Fibroblast of lung (primary cell): ENCODE measurements at regions not wholly inside any gene's neighbourhood (a gene's known extent, or its start where the extent isn't known, plus 50 kb on each side); places are given as distances from the start of the nearest gene placed in this dataset.

ENCODE experiments used
- DNase-seq, 2 donors: peaks; one replicate each; pipeline versions ENCODE4 v3.0.0 to v3.0.0-alpha.2; 2010; ENCODE audit warnings: low read depth in 2 of 2
- H2AFZ ChIP-seq: 2 replicates; pipeline ENCODE4 v1.5.1; 2012; ENCODE audit warnings: low read length, control low read depth, inconsistent platforms
- H3K27ac ChIP-seq: 2 replicates; pipeline ENCODE4 v1.5.1; 2011; ENCODE audit warnings: low read length, control low read depth; ENCODE audit not compliant: insufficient read depth
- H3K27me3 ChIP-seq: 2 replicates; pipeline ENCODE4 v1.5.1; 2011; ENCODE audit warnings: mild to moderate bottlenecking, low read length; ENCODE audit not compliant: control insufficient read depth, insufficient read depth
- H3K36me3 ChIP-seq: 2 replicates; pipeline ENCODE4 v1.5.1; 2011; ENCODE audit warnings: low read length; ENCODE audit not compliant: control insufficient read depth, insufficient read depth
- H3K4me1 ChIP-seq: 2 replicates; pipeline ENCODE4 v1.5.1; 2011; ENCODE audit warnings: low read length; ENCODE audit not compliant: control insufficient read depth, insufficient read depth; ENCODE audit errors: extremely low read depth
- H3K4me2 ChIP-seq: 2 replicates; pipeline ENCODE4 v1.5.1; 2011; ENCODE audit warnings: low read length, control low read depth; ENCODE audit not compliant: insufficient read depth; ENCODE audit errors: extremely low read depth
- H3K4me3 ChIP-seq, 4 experiments: fragments of 200-600 bp in 1 of 4; sonication (generic) in 1 of 4; replicated peaks in 1 of 4; 2 replicates each; pipeline ENCODE4 v1.5.1; 2011 to 2016; ENCODE audit warnings: low read length in 4 of 4, low read depth in 3 of 4, mild to moderate bottlenecking in 3 of 4, control low read depth in 2 of 4, inconsistent platforms in 1 of 4, mixed read lengths in 1 of 4; ENCODE audit not compliant: insufficient read depth in 1 of 4; ENCODE audit errors: control extremely low read depth in 1 of 4
- H3K79me2 ChIP-seq: 2 replicates; pipeline ENCODE4 v1.5.1; 2012; ENCODE audit warnings: mild to moderate bottlenecking, low read length, inconsistent platforms; ENCODE audit not compliant: control insufficient read depth, insufficient read depth
- H3K9ac ChIP-seq: 2 replicates; pipeline ENCODE4 v1.5.1; 2011; ENCODE audit warnings: mild to moderate bottlenecking, low read length, control low read depth; ENCODE audit not compliant: insufficient read depth
- H3K9me3 ChIP-seq: 2 replicates; pipeline ENCODE4 v1.5.1; 2012; ENCODE audit warnings: low read depth, low read length; ENCODE audit not compliant: control insufficient read depth, insufficient read depth
- H4K20me1 ChIP-seq: 2 replicates; pipeline ENCODE4 v1.5.1; 2011; ENCODE audit warnings: low read length; ENCODE audit not compliant: control insufficient read depth, insufficient read depth; ENCODE audit errors: extremely low read depth
- CTCF ChIP-seq, 2 donors: IDR thresholded peaks in 1 of 2; conservative IDR thresholded peaks in 1 of 2; 1 replicate in 1 of 2; 2 replicates in 1 of 2; pipeline ENCODE4 v1.5.1; 2011 to 2012; ENCODE audit warnings: low read length in 2 of 2, control low read depth in 1 of 2, inconsistent platforms in 1 of 2, low read depth in 1 of 2, mild to moderate bottlenecking in 1 of 2
- EZH2 ChIP-seq: IDR thresholded peaks from 2 replicates; pipeline ENCODE4 v1.5.1; 2012; ENCODE audit warnings: low read length, control low read depth, mild to moderate bottlenecking; ENCODE audit errors: missing control alignments

DNA sequence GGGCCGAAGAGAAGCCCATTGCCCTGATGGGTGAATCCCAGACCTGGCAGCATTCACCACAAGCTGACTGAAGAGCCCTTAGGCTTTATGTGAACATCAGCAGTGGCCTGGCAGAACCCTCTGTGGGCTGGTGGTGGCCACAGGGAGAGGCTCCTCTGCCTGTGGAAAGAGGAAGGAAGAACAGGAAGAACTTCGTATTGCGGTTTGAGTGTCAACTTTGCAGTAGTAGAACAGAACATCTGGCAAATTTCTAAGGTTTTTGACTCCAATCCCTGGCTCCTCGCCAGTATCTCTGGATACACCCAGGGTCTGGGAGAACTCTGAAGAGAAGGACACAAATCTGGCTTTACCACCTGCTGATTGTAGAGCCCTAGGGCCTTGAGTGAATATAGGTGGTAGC lies 356.4 kb upstream of the GRAMD2B start:
- Histone ChIP-seq H3K9me3 (no peaks in the 10 kb centered on the region), H3K4me3 (no peak overlapping the region), H4K20me1 (no peaks in the 10 kb centered on the region), H2AFZ (no peak overlapping the region), H3K27ac (no peak overlapping the region), H3K4me2 (no peak overlapping the region), H3K36me3 (no peaks in the 10 kb centered on the region), H3K79me2 (no peaks in the 10 kb centered on the region), H3K9ac (no peak overlapping the region), H3K4me1 (no peaks in the 10 kb centered on the region), H3K27me3 (no peaks in the 10 kb centered on the region)
- no peak for DNase-seq
- TF ChIP-seq EZH2 = no peak
- TF ChIP-seq CTCF (conservative IDR thresholded peaks at IDR 0.05 in 1 of 2, IDR thresholded peaks at IDR 0.05 in 1 of 2; ENCODE audit: low read depth in 1 of 2, low read length in 2 of 2) = no peak

DNA sequence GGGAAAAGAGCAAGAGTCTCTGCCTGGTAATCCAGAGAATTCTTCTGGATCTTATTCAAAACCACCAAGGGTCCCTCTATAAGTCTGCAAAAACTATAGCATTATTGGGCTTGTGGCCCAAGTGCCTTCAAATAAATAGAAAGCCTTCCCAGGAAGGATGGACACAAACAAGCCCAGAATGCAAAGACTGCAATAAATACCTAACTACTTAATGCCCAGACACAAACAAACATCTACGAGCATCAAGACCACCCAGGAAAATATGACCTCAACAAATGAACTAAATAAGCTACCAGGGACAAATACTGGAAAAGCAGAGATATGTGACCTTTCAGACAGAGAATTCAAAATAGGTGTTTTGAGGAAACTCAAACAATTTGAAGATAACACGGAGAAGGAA lies 355.8 kb upstream of the GRAMD2B start:
- H3K9ac ChIP-seq = no peak overlapping the region
- DNase-seq = no peak
- no peaks in the 10 kb centered on the region for H4K20me1 ChIP-seq
- H3K4me2 ChIP-seq = no peak overlapping the region
- H3K9me3 ChIP-seq = no peaks in the 10 kb centered on the region
- no peaks in the 10 kb centered on the region for H3K27me3 ChIP-seq
- no peak for TF ChIP-seq CTCF (conservative IDR thresholded peaks at IDR 0.05 in 1 of 2, IDR thresholded peaks at IDR 0.05 in 1 of 2; ENCODE audit: low read depth in 1 of 2, low read length in 2 of 2)
- TF ChIP-seq EZH2 = no peak
- no peak overlapping the region for H3K4me3 ChIP-seq
- no peaks in the 10 kb centered on the region for H3K79me2 ChIP-seq
- H3K36me3 ChIP-seq = no peaks in the 10 kb centered on the region
- no peak overlapping the region for H3K27ac ChIP-seq
- no peak overlapping the region for H2AFZ ChIP-seq
- H3K4me1 ChIP-seq = no peaks in the 10 kb centered on the region

DNA sequence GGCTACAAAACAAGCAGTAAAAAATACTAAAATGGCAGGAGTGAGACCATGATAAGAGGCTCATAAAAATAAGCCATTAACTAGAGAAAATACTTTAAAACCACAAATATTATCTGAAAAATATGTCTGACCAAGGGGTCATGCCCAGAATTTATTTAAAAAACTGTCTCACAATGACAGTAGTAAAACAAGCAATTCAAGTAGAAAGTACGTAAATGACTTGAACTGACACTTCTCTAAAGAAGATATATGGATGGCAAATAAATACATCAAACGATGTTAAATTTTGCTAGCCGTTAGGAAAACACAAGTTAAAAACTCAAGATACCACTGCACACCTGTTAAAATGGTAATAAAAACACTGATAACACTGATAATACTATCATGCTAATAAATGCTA lies 353.9 kb upstream of the GRAMD2B start:
- H3K36me3 ChIP-seq = no peaks in the 10 kb centered on the region
- no peak overlapping the region for H3K9ac ChIP-seq
- H3K4me2 ChIP-seq = no peak overlapping the region
- no peak overlapping the region for H3K27ac ChIP-seq
- H4K20me1 ChIP-seq = no peaks in the 10 kb centered on the region
- no peaks in the 10 kb centered on the region for H3K9me3 ChIP-seq
- TF ChIP-seq CTCF (conservative IDR thresholded peaks at IDR 0.05 in 1 of 2, IDR thresholded peaks at IDR 0.05 in 1 of 2; ENCODE audit: low read depth in 1 of 2, low read length in 2 of 2) (no peak), EZH2 (no peak)
- no peaks in the 10 kb centered on the region for H3K27me3 ChIP-seq
- H3K4me3 ChIP-seq = no peak overlapping the region
- H3K4me1 ChIP-seq = no peaks in the 10 kb centered on the region
- peak in 1 of 2 donors; percentile 10 for DNase-seq
- no peaks in the 10 kb centered on the region for H3K79me2 ChIP-seq
- H2AFZ ChIP-seq = no peak overlapping the region
